Motor neuron (in vitro differentiated cells): ENCODE measurements at regions not wholly inside any gene's neighbourhood (a gene's known extent, or its start where the extent isn't known, plus 50 kb on each side); places are given as distances from the start of the nearest gene placed in this dataset.

Experiments used
- ATAC-seq, 8 experiments: fragments of 200-7000 bp; cut with Tn5 transposase; replicated peaks in 6 of 8; 2 replicates each; pipeline ENCODE4 v1.8.0; 2021; ENCODE audit warnings: mild to moderate bottlenecking in 8 of 8, moderate library complexity in 8 of 8
- H3K27ac ChIP-seq, 2 donors: fragments of 250-450 bp; sonication (Bioruptor Pico); 2 replicates each; pipeline ENCODE4 v1.9.0; 2021; ENCODE audit warnings: antibody characterized with exemption in 2 of 2, mild to moderate bottlenecking in 2 of 2, moderate library complexity in 1 of 2
- H3K4me1 ChIP-seq, 2 donors: fragments of 250-450 bp; sonication (Bioruptor Pico); replicated peaks in 1 of 2; 2 replicates each; pipeline ENCODE4 v1.6.1; 2021; ENCODE audit warnings: antibody characterized with exemption in 2 of 2, mild to moderate bottlenecking in 2 of 2, moderate library complexity in 1 of 2
- H3K4me3 ChIP-seq, 5 donors: fragments of 250-450 bp; sonication (Bioruptor Pico); 2 replicates each; pipeline ENCODE4 v1.9.0; 2021; ENCODE audit warnings: antibody characterized with exemption in 5 of 5, mild to moderate bottlenecking in 5 of 5, moderate library complexity in 4 of 5
- WGBS, 10 experiments: fragments of 450-650 bp; shearing (Covaris generic); methylation state at CpG; one replicate each; pipeline ENCODE4 v1.0.0; 2022; 5-methylcytosine and 5-hydroxymethylcytosine counted together
- in situ Hi-C, 9 experiments: fragments of 400-800 bp; cut with MboI; loops; one replicate each; pipeline ENCODE4 v1.15.0; 2021; ENCODE audit warnings: low sequenced_read_pairs in 9 of 9, low pct_unique_long_range_greater_than_20kb in 2 of 9; ENCODE audit not compliant: unreplicated experiment in 9 of 9

DNA sequence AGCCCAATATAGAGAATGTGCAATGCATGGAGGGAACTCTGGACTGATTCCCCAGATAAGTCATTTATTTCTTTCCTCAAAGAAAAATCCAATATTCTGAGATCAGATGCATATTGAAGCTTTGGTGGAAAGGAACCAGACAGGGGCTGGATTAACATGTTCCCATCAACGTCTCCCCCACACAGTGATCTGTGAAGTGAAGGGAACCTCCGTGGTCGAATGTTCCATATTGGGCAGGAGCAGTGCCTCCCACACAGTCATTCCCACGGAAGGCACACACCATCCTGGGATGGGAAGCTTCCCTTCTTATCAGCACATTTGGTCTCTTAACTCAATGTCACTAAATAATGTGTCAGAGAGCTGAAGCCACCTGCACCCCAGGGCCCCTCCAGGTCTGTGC is 247.1 kb downstream of the BCL11B start:
- Histone ChIP-seq H3K27ac (no peak overlapping the region), H3K4me1 (peaks cover under 1 to 6% of the 10 kb centered on the region in 2 donors), H3K4me3 (no peak overlapping the region)
- 10 to 80% (median 40%) methylated on average over 1 to 2 of the region's 4 CpGs; no CpG with 5 or more reads in 5 of the 10 experiments for WGBS, 10 experiments
- ATAC-seq, result no peak
- in situ Hi-C loops, result no loop called here

DNA sequence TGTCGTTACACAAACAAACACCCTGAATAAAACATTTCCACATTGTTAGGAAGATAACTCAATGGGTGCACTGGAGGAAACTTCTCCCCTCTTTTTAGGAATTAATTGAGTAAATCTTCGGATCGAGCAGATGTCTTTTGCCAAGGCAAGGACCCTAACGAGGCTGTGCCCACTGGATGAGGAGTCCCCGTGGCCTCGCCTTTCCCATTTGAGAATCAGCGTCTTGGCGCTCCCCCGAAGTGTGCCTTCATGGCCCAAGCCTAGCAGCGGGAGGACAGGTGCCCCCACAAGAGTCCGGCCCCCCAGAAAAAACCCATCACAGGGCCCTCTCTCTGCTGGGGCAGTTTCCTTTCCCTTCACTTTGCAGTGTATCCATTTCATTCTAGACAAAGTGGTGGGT is 246.6 kb downstream of the BCL11B start:
- in situ Hi-C loops, result no loop called here
- no peak overlapping the region for H3K27ac ChIP-seq
- WGBS, 10 experiments, result 53 to 97% (median 84%) methylated on average over 1 to 8 of the region's 11 CpGs; no CpG with 5 or more reads in 4 of the 10 experiments
- ATAC-seq, result no peak
- H3K4me3 ChIP-seq, result no peak overlapping the region
- H3K4me1 ChIP-seq, result peaks cover 5 to 11% of the 10 kb centered on the region in 2 donors

DNA sequence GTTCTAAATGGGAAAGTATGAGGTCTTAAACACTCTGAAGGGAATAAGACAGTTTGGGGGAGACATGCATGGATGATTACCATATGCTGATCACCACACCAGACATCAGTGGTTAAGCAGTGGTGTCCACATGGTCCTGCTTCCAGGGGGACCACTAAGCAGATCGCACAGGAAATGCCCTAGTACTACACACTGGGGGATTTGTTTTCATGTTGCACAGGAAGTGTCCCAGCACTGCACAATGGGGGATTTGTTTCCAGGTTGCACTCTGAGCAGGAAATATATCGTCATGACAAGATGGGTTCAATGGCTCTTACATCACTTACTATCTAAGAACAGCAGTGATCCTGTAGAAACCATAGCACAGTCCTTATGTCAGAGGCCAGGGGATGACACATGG is 245.5 kb downstream of the BCL11B start:
- Histone ChIP-seq H3K4me3 (no peak overlapping the region), H3K4me1 (peaks cover 8 to 16% of the 10 kb centered on the region in 2 donors), H3K27ac (no peak overlapping the region)
- 0 to 65% (median 29%) methylated on average over 1 to 2 of the region's 2 CpGs; no CpG with 5 or more reads in 7 of the 10 experiments for WGBS, 10 experiments
- ATAC-seq, result no peak
- in situ Hi-C loops, result no loop called here

DNA sequence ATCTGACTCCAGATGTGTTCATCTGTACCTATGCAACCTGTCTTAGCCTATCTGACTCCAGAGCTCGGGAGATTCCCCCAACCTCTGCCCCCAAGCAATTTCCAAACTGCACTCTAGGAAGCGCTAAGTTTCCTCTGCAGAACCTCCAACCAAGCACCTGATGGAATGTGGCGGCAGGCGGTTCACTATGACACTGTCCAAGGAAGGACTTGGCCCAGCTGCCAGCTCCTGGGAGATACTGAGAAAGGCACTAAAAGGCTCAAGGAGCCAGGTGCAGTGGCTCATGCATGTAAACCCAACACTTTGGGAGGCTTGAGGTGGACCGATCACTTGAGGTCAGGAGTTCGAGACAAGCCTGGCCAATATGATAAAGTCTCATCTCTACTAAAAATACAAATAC is 244.0 kb downstream of the BCL11B start:
- Histone ChIP-seq H3K27ac (no peak overlapping the region), H3K4me3 (no peak overlapping the region), H3K4me1 (peaks cover 21 to 26% of the 10 kb centered on the region in 2 donors)
- ATAC-seq, result no peak
- in situ Hi-C loops, result no loop called here
- 33 to 100% (median 100%) methylated on average over 1 to 5 of the region's 6 CpGs; no CpG with 5 or more reads in 3 of the 10 experiments for WGBS, 10 experiments

DNA sequence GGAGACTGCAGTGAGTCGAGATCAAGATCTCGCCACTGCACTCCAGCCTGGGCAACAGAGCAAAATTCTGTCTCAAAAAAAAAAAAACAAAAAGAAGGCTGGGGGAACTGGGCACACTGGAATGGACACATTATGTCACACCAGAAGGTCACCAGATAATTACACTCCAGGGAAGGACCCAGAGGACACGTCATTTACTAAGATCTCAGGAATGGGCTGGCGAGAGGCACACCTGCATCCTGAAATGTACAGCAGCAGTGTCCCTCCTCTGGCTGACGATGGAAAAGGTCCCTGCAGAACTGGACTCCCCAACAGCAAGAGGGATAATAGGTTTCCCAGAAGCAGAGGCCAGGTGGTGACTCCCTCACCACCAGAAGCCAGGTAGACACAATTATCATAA is 243.5 kb downstream of the BCL11B start:
- Histone ChIP-seq H3K27ac (no peak overlapping the region), H3K4me1 (peaks cover 25 to 26% of the 10 kb centered on the region in 2 donors), H3K4me3 (no peak overlapping the region)
- in situ Hi-C loops, result no loop called here
- no peak for ATAC-seq
- WGBS, 10 experiments, result 27 to 100% (median 87%) methylated on average over 1 to 4 of the region's 5 CpGs; no CpG with 5 or more reads in 3 of the 10 experiments

DNA sequence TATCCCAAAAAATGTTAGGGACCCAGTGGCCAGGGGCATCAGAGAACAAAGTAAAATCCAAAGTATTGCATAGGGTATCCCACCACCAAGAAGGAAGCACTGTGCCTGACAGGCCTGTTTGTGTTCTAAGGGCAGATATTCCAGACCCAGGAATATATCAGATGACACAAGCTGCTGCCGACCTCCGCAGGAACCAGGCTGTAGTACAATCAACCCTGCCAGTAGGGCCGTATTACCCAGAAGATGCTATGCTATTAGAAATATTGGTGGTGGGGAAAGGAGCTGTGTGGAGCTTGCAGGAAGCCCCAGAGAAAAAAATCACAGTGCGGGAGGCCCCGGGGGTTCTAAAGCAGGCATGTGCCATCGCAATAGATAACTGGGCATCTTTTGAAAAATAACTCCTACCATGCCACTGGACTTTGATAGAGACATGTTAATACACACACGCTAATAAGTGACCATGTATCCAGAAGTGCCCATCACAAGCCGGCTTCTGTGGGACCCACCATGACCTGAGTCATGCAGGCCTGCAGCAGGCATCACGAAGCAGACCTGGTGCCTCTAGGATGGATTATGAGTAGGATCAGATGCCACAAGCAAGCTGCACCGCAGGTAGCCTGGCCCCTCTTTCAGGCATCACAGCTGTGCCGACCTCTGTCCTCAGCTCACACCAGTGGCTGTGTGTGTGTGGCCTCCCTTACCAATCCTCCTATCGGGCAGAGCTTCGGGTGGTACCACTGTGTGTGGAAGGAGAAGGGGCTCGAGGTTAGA is 242.7 kb downstream of the BCL11B start:
- Histone ChIP-seq H3K4me3 (no peak overlapping the region), H3K27ac (no peak overlapping the region), H3K4me1 (peaks cover 25 to 26% of the 10 kb centered on the region in 2 donors)
- in situ Hi-C loops, result no loop called here
- ATAC-seq, result peak in 2 of 8 experiments; percentile 31 to 80
- 20 to 100% (median 65%) methylated on average over 1 to 7 of the region's 14 CpGs; no CpG with 5 or more reads in 3 of the 10 experiments for WGBS, 10 experiments

DNA sequence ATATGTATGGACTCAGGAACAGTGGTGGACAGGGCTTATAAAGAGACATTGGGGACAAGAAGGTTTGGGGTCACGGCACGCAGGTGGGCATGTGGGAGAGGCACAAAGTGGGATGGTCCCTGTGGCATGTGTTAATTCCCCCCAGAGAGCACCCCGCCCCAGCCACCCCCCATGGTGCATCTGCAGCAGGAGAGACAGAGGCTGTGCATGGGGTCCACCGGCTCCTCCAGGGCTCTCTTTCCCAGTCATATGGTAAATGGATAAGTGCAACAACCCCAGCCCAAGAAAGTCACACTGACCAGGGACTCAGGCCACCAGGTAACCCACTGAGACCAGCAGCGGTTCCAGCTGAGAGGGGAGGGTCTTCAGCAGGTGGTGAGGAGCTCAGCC is 242.1 kb downstream of the BCL11B start:
- no peak overlapping the region for H3K27ac ChIP-seq
- in situ Hi-C loops, result no loop called here
- H3K4me3 ChIP-seq, result no peak overlapping the region
- no peak for ATAC-seq
- WGBS, 10 experiments, result 92 to 100% methylated on average over 1 to 2 of the region's 5 CpGs; no CpG with 5 or more reads in 8 of the 10 experiments
- peaks cover 25 to 26% of the 10 kb centered on the region in 2 donors for H3K4me1 ChIP-seq

DNA sequence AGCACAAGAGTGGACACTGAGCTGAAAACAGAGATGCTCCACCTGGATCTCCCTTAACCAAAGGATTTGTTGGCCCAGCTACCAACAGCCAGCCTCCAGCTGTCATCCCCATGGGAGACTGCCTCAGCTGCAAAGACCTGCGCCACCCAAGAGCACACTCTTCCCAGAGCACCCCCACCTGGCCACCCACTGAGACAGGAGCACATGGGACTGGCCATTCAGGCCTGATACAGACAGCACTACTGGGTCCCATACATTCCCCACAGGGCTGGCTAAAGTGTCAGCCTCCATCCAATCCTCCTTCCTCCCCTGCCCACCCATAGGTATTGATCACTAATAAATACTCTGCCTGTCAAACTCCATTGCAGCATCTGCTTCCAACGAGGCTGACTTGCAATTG is 241.5 kb downstream of the BCL11B start:
- WGBS, 10 experiments, result 0 to 83% (median 40%) methylated on average over 1 of the region's 2 CpGs; no CpG with 5 or more reads in 5 of the 10 experiments
- no peak overlapping the region for H3K4me3 ChIP-seq
- peak in 4 of 8 experiments; percentile 45 to 81 (median 58) for ATAC-seq
- H3K27ac ChIP-seq, result no peak overlapping the region
- in situ Hi-C loops, result no loop called here
- H3K4me1 ChIP-seq, result peaks cover 25 to 26% of the 10 kb centered on the region in 2 donors

DNA sequence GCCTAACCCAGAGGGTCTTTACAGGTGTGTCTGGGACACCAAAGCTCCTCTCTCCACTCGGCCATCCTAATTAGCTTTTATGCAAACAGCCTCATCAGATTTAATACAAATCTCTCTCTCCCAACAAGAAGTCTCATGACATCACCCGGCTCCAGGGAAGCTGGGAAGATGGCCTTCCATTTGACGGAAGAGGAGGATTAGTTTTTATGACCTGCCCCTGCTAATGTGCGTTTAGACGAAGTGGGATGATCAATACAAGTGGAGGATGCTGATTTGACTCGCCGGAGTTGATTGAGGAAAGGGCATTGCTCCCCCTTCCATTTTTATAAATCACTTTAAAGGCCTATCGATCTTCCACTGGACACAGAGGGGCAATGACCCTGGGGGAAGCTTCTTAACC is 239.2 kb downstream of the BCL11B start:
- no peak overlapping the region for H3K4me3 ChIP-seq
- in situ Hi-C loops, result no loop called here
- H3K27ac ChIP-seq, result peak overlapping the region in 1 of 2 donors; percentile 58
- WGBS, 10 experiments, result 47 to 100% (median 60%) methylated on average over 1 to 4 of the region's 8 CpGs; no CpG with 5 or more reads in 3 of the 10 experiments
- peaks cover 25 to 26% of the 10 kb centered on the region in 2 donors for H3K4me1 ChIP-seq
- peak in 3 of 8 experiments; percentile 16 to 56 (median 22) for ATAC-seq

DNA sequence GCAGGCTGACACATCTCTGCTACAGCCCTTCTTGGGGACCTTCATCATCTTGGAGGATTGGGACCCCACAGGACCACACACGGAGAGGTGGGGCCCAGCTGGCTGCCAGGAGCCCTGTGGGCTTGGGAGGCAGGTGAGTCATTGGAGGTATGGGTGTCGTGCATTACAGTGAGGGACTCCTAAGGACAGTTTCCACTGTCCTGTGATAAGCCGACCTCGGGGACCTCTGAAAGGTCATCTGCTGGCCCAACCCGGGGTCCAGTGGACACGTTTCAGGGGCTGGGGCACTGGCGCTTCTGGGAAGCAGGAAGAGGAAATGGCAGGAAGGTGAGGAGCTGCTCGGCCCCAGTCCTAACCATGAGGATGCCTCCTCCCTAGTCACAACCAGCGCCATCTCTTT is 238.0 kb downstream of the BCL11B start:
- WGBS, 10 experiments, result 73 to 86% (median 79%) methylated on average over 3 to 7 of the region's 9 CpGs; no CpG with 5 or more reads in 6 of the 10 experiments
- peaks cover 25% of the 10 kb centered on the region in 2 donors for H3K4me1 ChIP-seq
- no peak for ATAC-seq
- H3K4me3 ChIP-seq, result no peak overlapping the region
- in situ Hi-C loops, result no loop called here
- H3K27ac ChIP-seq, result no peak overlapping the region

DNA sequence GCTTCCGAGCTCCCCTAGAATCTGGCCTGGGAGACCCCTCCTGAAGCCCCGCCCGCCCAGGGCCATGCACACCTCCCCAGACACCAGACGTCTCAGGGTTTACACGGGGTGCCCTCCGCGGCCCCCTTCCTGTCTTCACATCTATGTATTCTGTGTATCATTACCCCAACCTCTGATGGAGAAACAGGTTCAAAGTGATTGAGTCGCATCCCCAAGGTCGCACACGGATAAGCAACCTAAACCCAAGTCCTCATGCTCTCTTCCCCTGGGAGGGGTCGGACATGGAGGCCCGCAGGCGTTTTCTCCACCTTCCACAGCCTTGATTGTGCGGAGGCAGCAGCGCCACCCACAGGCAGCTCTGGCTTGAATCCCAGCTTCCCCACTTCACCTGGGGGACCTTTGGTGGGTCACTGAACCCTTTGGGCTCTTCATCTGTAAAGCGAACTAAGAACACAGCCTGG is 237.3 kb downstream of the BCL11B start:
- in situ Hi-C loops, result no loop called here
- peaks cover 21 to 25% of the 10 kb centered on the region in 2 donors for H3K4me1 ChIP-seq
- 70 to 100% methylated on average over 1 to 7 of the region's 16 CpGs; no CpG with 5 or more reads in 8 of the 10 experiments for WGBS, 10 experiments
- no peak overlapping the region for H3K4me3 ChIP-seq
- ATAC-seq, result no peak
- no peak overlapping the region for H3K27ac ChIP-seq

DNA sequence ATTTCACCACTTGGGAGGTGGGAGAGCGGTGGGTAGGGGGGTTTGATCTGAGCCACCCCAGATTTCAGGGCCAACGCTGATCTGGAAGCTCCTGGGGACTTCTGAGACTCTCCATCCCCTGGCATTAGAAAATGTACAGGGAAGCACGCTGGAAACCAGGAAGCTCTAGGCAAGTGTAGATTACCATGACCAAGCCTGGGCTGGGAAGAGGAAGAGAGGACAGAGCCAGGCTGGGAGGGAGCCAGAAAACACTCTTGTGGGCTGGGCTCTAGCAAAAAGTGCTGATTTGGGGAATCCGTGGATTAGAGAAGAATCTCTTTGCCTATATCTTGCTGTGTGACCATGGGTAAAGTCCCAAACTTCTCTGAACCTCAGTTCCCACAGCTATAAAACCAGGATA is 236.7 kb downstream of the BCL11B start:
- Histone ChIP-seq H3K4me3 (no peak overlapping the region), H3K27ac (no peak overlapping the region), H3K4me1 (peaks cover 16 to 21% of the 10 kb centered on the region in 2 donors)
- WGBS, 10 experiments, result 0 to 100% (median 85%) methylated on average over 1 to 2 of the region's 4 CpGs; no CpG with 5 or more reads in 4 of the 10 experiments
- peak in 2 of 8 experiments; percentile 20 to 21 for ATAC-seq
- in situ Hi-C loops, result no loop called here

DNA sequence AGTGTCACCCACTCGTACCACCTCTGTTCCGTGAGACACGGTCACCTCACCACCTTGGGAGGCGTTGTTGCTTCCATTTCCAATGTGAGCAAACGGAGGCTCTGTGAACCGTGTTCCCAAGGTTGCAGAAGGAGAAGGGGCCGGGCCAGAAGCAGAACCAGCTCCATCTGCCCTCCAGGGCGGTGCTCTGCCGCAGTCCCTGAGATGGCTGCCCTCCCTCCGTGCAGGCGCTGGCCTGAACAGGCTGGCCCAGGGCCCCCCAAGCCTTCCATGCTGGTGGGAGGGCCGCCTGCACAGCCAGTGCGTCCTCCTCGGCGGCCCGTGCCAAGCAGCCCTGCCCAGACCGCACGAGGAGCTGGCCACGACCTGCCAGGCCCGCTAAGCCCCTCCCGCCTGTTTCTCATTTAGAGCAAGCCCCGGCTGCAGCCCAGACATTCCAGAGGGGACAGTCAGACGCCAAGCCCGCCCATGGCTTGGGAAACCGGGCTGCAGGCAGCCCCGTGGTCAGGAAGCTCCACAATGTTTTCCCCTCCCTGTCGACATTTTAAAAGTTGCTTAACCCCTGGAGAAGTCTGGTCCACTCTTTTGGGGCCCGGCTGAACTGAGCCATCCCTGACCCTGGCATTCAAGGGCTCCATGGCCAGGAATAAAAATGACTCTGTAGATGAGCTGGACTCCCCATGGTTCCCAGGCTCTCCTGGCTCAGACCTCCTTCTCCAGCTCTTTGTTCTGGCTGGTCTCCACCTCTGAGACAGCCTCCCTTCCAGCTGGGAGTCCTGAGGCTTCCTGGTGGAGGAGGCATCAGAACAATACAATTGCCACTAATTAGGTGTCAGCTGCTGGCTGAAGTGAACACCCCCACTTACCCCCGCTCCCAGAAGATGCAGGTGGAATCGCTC is 236.0 kb downstream of the BCL11B start:
- Histone ChIP-seq H3K27ac (no peak overlapping the region), H3K4me1 (peaks cover 10 to 16% of the 10 kb centered on the region in 2 donors), H3K4me3 (no peak overlapping the region)
- WGBS, 10 experiments, result 0 to 87% (median 20%) methylated on average over 2 to 21 of the region's 30 CpGs; no CpG with 5 or more reads in 4 of the 10 experiments
- peak; percentile 56 to 94 (median 67) for ATAC-seq
- in situ Hi-C loops, result no loop called here
